ENCODE measurements at regions not wholly inside any gene's neighbourhood (a gene's known extent, or its start where the extent isn't known, plus 50 kb on each side); places are given as distances from the start of the nearest gene placed in this dataset.

GRCh38 chr14:86858031-86858430, 1135.0 kb downstream of the GALC start:
- TF ChIP-seq CTCF (conservative IDR thresholded peaks at IDR 0.05; ENCODE audit: low read depth, low read length) (no peak), EZH2 (IDR thresholded peaks at IDR 0.05; ENCODE audit: borderline replicate concordance, low read depth, low read length, poor library complexity, severe bottlenecking) (no peak)
